Prostate gland (tissue), 2 donors: ENCODE measurements at regions not wholly inside any gene's neighbourhood (a gene's known extent, or its start where the extent isn't known, plus 50 kb on each side); places are given as distances from the start of the nearest gene placed in this dataset.

Experiments used
- DNase-seq: peaks from one replicate; pipeline ENCODE4 v3.0.0-alpha.2; 2019; ENCODE audit warnings: low spot score
- H3K27ac ChIP-seq, 2 donors: fragments of 200-600 bp; sonication (generic); 2 replicates each; pipeline ENCODE4 v1.5.1; 2017 to 2019
- H3K27me3 ChIP-seq: fragments of 200-600 bp; sonication (generic); replicated peaks from 2 replicates; pipeline ENCODE4 v1.5.1; 2019; ENCODE audit not compliant: insufficient read depth
- H3K36me3 ChIP-seq, 2 donors: fragments of 200-600 bp; sonication (generic); 1 replicate in 1 of 2; 2 replicates in 1 of 2; pipeline versions ENCODE4 v1.5.1 to v1.8.1; 2017 to 2019
- H3K4me1 ChIP-seq: fragments of 200-600 bp; sonication (generic); replicated peaks from 2 replicates; pipeline ENCODE4 v1.5.1; 2019
- H3K4me3 ChIP-seq, 2 donors: fragments of 200-600 bp; sonication (generic); 2 replicates each; pipeline ENCODE4 v1.5.1; 2017 to 2019
- H3K9me3 ChIP-seq: fragments of 200-600 bp; sonication (generic); 2 replicates; pipeline ENCODE4 v1.5.1; 2017
- CTCF ChIP-seq, 4 experiments: fragments of 200-600 bp in 2 of 4; fragments of 450-650 bp in 2 of 4; sonication (generic) in 2 of 4; IDR thresholded peaks; 1 replicate in 3 of 4; 2 replicates in 1 of 4; pipeline ENCODE4 v1.5.1; 2016 to 2019; ENCODE audit warnings: antibody characterized with exemption in 4 of 4, mild to moderate bottlenecking in 2 of 4, moderate library complexity in 2 of 4
- POLR2A ChIP-seq: fragments of 450-650 bp; IDR thresholded peaks from one replicate; pipeline ENCODE4 v1.6.1; 2016; ENCODE audit warnings: antibody characterized with exemption, mild to moderate bottlenecking
- POLR2AphosphoS5 ChIP-seq: sonication (generic); formaldehyde crosslinking; IDR thresholded peaks from one replicate; pipeline ENCODE4 v1.6.1; 2017; ENCODE audit warnings: antibody characterized with exemption
- WGBS: methylation state at CpG from one replicate; pipeline ENCODE4 v1.1.5; 2018; 5-methylcytosine and 5-hydroxymethylcytosine counted together
- intact Hi-C: fragments of 100-400 bp; cut with DNase I; formaldehyde crosslinking; loops from one replicate; pipeline ENCODE4 v1.14.2; 2022

- 25% methylated on average over 7 of the region's 7 CpGs for WGBS
- Histone ChIP-seq H3K9me3 (no peaks in the 10 kb centered on the region), H3K27me3 (no peaks in the 10 kb centered on the region), H3K36me3 (no peaks in the 10 kb centered on the region), H3K4me1 (no peaks in the 10 kb centered on the region), H3K4me3 (no peak overlapping the region), H3K27ac (no peak overlapping the region)
- no peak for DNase-seq
- intact Hi-C loops: no loop called here
- TF ChIP-seq POLR2A (no peak), CTCF (IDR thresholded peaks at IDR 0.05) (no peak), POLR2AphosphoS5 (no peak)
Observed at GRCh38 chr15:29942548-29942947, 120.3 kb upstream of the TJP1 start.

GRCh38 chr15:29942143-29942542 is 119.9 kb upstream of the TJP1 start:
- DNase-seq: no peak
- intact Hi-C loops: no loop called here
- 51% methylated on average over 3 of the region's 3 CpGs for WGBS
- no peaks in the 10 kb centered on the region for H3K36me3 ChIP-seq
- H3K4me3 ChIP-seq: no peak overlapping the region
- TF ChIP-seq CTCF (IDR thresholded peaks at IDR 0.05) (no peak), POLR2A (no peak), POLR2AphosphoS5 (no peak)
- H3K27me3 ChIP-seq: no peaks in the 10 kb centered on the region
- no peak overlapping the region for H3K27ac ChIP-seq
- no peaks in the 10 kb centered on the region for H3K9me3 ChIP-seq
- no peaks in the 10 kb centered on the region for H3K4me1 ChIP-seq

DNA sequence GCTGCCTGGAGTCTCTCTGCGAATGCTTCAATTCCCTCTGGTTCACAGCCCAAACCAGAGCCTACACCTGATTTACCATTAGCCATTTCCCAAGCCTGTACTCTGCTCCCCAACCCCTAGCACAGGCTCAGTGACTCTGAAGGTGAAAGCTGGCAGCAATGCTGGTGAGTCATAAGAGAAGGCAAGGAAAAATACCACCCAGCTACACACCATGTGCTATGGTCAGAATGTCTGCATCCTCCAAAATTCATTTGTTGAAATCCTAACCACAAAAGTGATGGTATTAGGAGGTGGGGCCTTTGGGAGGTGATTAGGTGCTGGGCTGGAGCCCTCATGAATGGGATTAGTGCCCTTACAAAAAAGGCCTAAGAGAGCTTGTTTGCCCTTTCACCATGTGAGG is 117.1 kb upstream of the TJP1 start:
- Histone ChIP-seq H3K4me1 (no peaks in the 10 kb centered on the region), H3K27me3 (no peaks in the 10 kb centered on the region), H3K4me3 (no peak overlapping the region), H3K27ac (no peak overlapping the region), H3K9me3 (no peaks in the 10 kb centered on the region), H3K36me3 (no peaks in the 10 kb centered on the region)
- 100% methylated on average over 1 of the region's 1 CpG for WGBS
- no peak for DNase-seq
- intact Hi-C loops: no loop called here
- TF ChIP-seq CTCF (IDR thresholded peaks at IDR 0.05) (no peak), POLR2A (no peak), POLR2AphosphoS5 (no peak)

GRCh38 chr15:29938361-29939335 is 116.4 kb upstream of the TJP1 start:
- Histone ChIP-seq H3K27ac (no peak overlapping the region), H3K27me3 (no peaks in the 10 kb centered on the region), H3K4me3 (no peak overlapping the region), H3K4me1 (no peaks in the 10 kb centered on the region), H3K36me3 (no peaks in the 10 kb centered on the region), H3K9me3 (no peaks in the 10 kb centered on the region)
- TF ChIP-seq POLR2A (no peak), CTCF (IDR thresholded peaks at IDR 0.05) (peak in 3 of 4 experiments; percentile 21 to 32 (median 24))
- intact Hi-C loops: no loop called here
- 49% methylated on average over 14 of the region's 14 CpGs for WGBS
- no peak for DNase-seq

DNA sequence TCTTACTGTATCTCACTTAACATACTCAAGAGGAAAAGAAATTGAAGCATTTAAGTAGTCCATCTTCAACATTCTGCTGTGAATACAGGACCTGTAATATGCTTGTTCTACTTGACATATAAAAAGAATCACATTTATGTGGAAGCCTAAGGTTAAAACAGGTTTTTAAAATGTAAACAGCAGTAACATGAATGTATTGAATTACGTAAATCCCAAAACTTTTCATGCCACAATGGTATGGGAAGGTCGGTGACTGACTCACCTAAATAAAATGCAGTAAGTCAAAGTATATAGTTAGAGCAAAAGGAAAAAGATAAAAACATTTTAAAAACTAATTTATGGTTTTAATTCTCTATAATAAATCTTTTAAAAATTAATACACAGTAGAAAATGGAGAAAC is 115.7 kb upstream of the TJP1 start:
- TF ChIP-seq POLR2A: no peak
- no peak for TF ChIP-seq POLR2AphosphoS5
- TF ChIP-seq CTCF (IDR thresholded peaks at IDR 0.05): no peak
- Histone ChIP-seq H3K27ac (no peak overlapping the region), H3K9me3 (no peaks in the 10 kb centered on the region), H3K27me3 (no peaks in the 10 kb centered on the region), H3K4me1 (no peaks in the 10 kb centered on the region), H3K4me3 (no peak overlapping the region), H3K36me3 (no peaks in the 10 kb centered on the region)
- 52% methylated on average over 2 of the region's 2 CpGs for WGBS
- intact Hi-C loops: no loop called here
- DNase-seq: no peak
